Muscle of leg (tissue), 3 donors: ENCODE measurements at regions not wholly inside any gene's neighbourhood (a gene's known extent, or its start where the extent isn't known, plus 50 kb on each side); places are given as distances from the start of the nearest gene placed in this dataset.

Experiments
- DNase-seq: peaks from one replicate; pipeline ENCODE4 v3.0.0; 2013
- H3K27ac ChIP-seq: one replicate; pipeline ENCODE4 v1.5.1; 2013; ENCODE audit warnings: mild to moderate bottlenecking, low read length, control low read depth
- H3K27me3 ChIP-seq: one replicate; pipeline ENCODE4 v1.6.1; 2013; ENCODE audit warnings: low read length; ENCODE audit not compliant: control insufficient read depth, insufficient read depth
- H3K36me3 ChIP-seq: one replicate; pipeline ENCODE4 v1.6.1; 2013; ENCODE audit warnings: low read length; ENCODE audit not compliant: control insufficient read depth, insufficient read depth
- H3K4me1 ChIP-seq: one replicate; pipeline ENCODE4 v1.6.1; 2013; ENCODE audit warnings: low read length; ENCODE audit not compliant: control insufficient read depth, insufficient read depth
- H3K4me3 ChIP-seq: one replicate; pipeline ENCODE4 v1.5.1; 2013; ENCODE audit warnings: low read length, control low read depth
- H3K9me3 ChIP-seq: replicated peaks from 2 replicates; pipeline ENCODE4 v1.6.1; 2013; ENCODE audit warnings: low read depth, low read length; ENCODE audit not compliant: control insufficient read depth
- WGBS: methylation state at CpG from one replicate; pipeline ENCODE4 v1.1.5; 2013; ENCODE audit warnings: missing lambda C conversion rate; ENCODE audit not compliant: insufficient coverage; 5-methylcytosine and 5-hydroxymethylcytosine counted together

- H3K9me3 ChIP-seq: peaks cover 8% of the 10 kb centered on the region
- H3K36me3 ChIP-seq: no peaks in the 10 kb centered on the region
- H3K27me3 ChIP-seq: no peaks in the 10 kb centered on the region
- WGBS: no CpG with 5 or more reads among the region's 4 CpGs
- no peak overlapping the region for H3K4me3 ChIP-seq
- DNase-seq: no peak
- H3K27ac ChIP-seq: no peak overlapping the region
- H3K4me1 ChIP-seq: no peaks in the 10 kb centered on the region
These were observed 758.4 kb upstream of the GCFC2 start for GRCh38 chr2:76469066-76469465.

- Histone ChIP-seq H3K9me3 (peaks cover 7% of the 10 kb centered on the region), H3K27me3 (no peaks in the 10 kb centered on the region), H3K36me3 (no peaks in the 10 kb centered on the region), H3K4me3 (no peak overlapping the region), H3K27ac (no peak overlapping the region), H3K4me1 (no peaks in the 10 kb centered on the region)
- DNase-seq: no peak
- WGBS: no CpG with 5 or more reads among the region's 2 CpGs
These were observed 756.6 kb upstream of the GCFC2 start for GRCh38 chr2:76467326-76467725.

- Histone ChIP-seq H3K27ac (no peak overlapping the region), H3K36me3 (no peaks in the 10 kb centered on the region), H3K27me3 (no peaks in the 10 kb centered on the region), H3K4me3 (no peak overlapping the region), H3K9me3 (no peaks in the 10 kb centered on the region), H3K4me1 (no peaks in the 10 kb centered on the region)
- no peak for DNase-seq
- no CpG with 5 or more reads among the region's 2 CpGs for WGBS
These were observed 753.6 kb upstream of the GCFC2 start for GRCh38 chr2:76464310-76464709.

- no peaks in the 10 kb centered on the region for H3K27me3 ChIP-seq
- no peaks in the 10 kb centered on the region for H3K4me1 ChIP-seq
- no peak overlapping the region for H3K27ac ChIP-seq
- no CpG with 5 or more reads among the region's 4 CpGs for WGBS
- H3K36me3 ChIP-seq: no peaks in the 10 kb centered on the region
- H3K4me3 ChIP-seq: no peak overlapping the region
- no peak for DNase-seq
- no peaks in the 10 kb centered on the region for H3K9me3 ChIP-seq
These were observed 750.7 kb upstream of the GCFC2 start for GRCh38 chr2:76461431-76461830.

- H3K4me1 ChIP-seq: no peaks in the 10 kb centered on the region
- no peak overlapping the region for H3K4me3 ChIP-seq
- H3K27me3 ChIP-seq: no peaks in the 10 kb centered on the region
- no CpG with 5 or more reads among the region's 2 CpGs for WGBS
- no peak overlapping the region for H3K27ac ChIP-seq
- no peak for DNase-seq
- H3K9me3 ChIP-seq: no peaks in the 10 kb centered on the region
- H3K36me3 ChIP-seq: no peaks in the 10 kb centered on the region
These were observed 745.2 kb upstream of the GCFC2 start for GRCh38 chr2:76455910-76456309.

- Histone ChIP-seq H3K27me3 (no peaks in the 10 kb centered on the region), H3K36me3 (no peaks in the 10 kb centered on the region), H3K9me3 (no peaks in the 10 kb centered on the region), H3K4me3 (no peak overlapping the region), H3K27ac (no peak overlapping the region), H3K4me1 (no peaks in the 10 kb centered on the region)
- DNase-seq: no peak
- no CpG with 5 or more reads among the region's 1 CpG for WGBS
These were observed 739.3 kb upstream of the GCFC2 start for GRCh38 chr2:76450024-76450475.

- Histone ChIP-seq H3K27me3 (no peaks in the 10 kb centered on the region), H3K27ac (no peak overlapping the region), H3K4me3 (no peak overlapping the region), H3K9me3 (no peaks in the 10 kb centered on the region), H3K36me3 (no peaks in the 10 kb centered on the region), H3K4me1 (no peaks in the 10 kb centered on the region)
- WGBS: no CpG with 5 or more reads among the region's 1 CpG
- DNase-seq: no peak
These were observed 738.2 kb upstream of the GCFC2 start for GRCh38 chr2:76448956-76449355.

- Histone ChIP-seq H3K36me3 (no peaks in the 10 kb centered on the region), H3K27ac (no peak overlapping the region), H3K4me3 (no peak overlapping the region), H3K4me1 (no peaks in the 10 kb centered on the region), H3K27me3 (no peaks in the 10 kb centered on the region), H3K9me3 (no peaks in the 10 kb centered on the region)
- WGBS: no CpG with 5 or more reads among the region's 3 CpGs
- no peak for DNase-seq
These were observed 736.6 kb upstream of the GCFC2 start for GRCh38 chr2:76447294-76447693.

- Histone ChIP-seq H3K9me3 (no peaks in the 10 kb centered on the region), H3K27me3 (no peaks in the 10 kb centered on the region), H3K4me1 (no peaks in the 10 kb centered on the region), H3K4me3 (no peak overlapping the region), H3K27ac (no peak overlapping the region), H3K36me3 (no peaks in the 10 kb centered on the region)
- DNase-seq: no peak
These were observed 736.2 kb upstream of the GCFC2 start for GRCh38 chr2:76446872-76447271.

- H3K4me3 ChIP-seq: no peak overlapping the region
- no peaks in the 10 kb centered on the region for H3K9me3 ChIP-seq
- no peak overlapping the region for H3K27ac ChIP-seq
- H3K27me3 ChIP-seq: no peaks in the 10 kb centered on the region
- H3K4me1 ChIP-seq: no peaks in the 10 kb centered on the region
- no CpG with 5 or more reads among the region's 3 CpGs for WGBS
- no peak for DNase-seq
- H3K36me3 ChIP-seq: no peaks in the 10 kb centered on the region
These were observed 735.2 kb upstream of the GCFC2 start for GRCh38 chr2:76445880-76446279.

- H3K36me3 ChIP-seq: no peaks in the 10 kb centered on the region
- no peak overlapping the region for H3K27ac ChIP-seq
- no peak overlapping the region for H3K4me3 ChIP-seq
- no peak for DNase-seq
- H3K4me1 ChIP-seq: no peaks in the 10 kb centered on the region
- WGBS: 93% methylated on average over 2 of the region's 3 CpGs
- no peaks in the 10 kb centered on the region for H3K9me3 ChIP-seq
- H3K27me3 ChIP-seq: no peaks in the 10 kb centered on the region
These were observed 734.0 kb upstream of the GCFC2 start for GRCh38 chr2:76444732-76445131.
